HCT116 (cell line): ENCODE measurements at regions not wholly inside any gene's neighbourhood (a gene's known extent, or its start where the extent isn't known, plus 50 kb on each side); places are given as distances from the start of the nearest gene placed in this dataset.

Source experiments
- ATAC-seq: fragments of 200-7000 bp; cut with Tn5 transposase; 2 replicates; pipeline ENCODE4 v1.9.1; 2020; ENCODE audit warnings: mild to moderate bottlenecking, moderate library complexity
- BruUV-seq: library from RNA; stranded (reverse); fragments of 400-500 nt; replicated peaks from 2 replicates; lab custom pipeline; 2021; lab: Mats Ljungman, UMichigan
- CTCF ChIA-PET: fragments of 300-600 bp; sonication (Branson Sonifier 250); formaldehyde crosslinking; loops from one replicate; lab custom pipeline; 2021; ENCODE audit warnings: antibody characterized with exemption; lab: Charles Lee
- POLR2A ChIA-PET: fragments of 300-600, 350-600 bp; sonication (Branson Sonifier 250); formaldehyde crosslinking; loops from one replicate; lab custom pipeline; 2021; ENCODE audit warnings: antibody characterized with exemption; lab: Charles Lee
- RAD21 ChIA-PET, 2 experiments: fragments of 300-600 bp; sonication (Branson Sonifier 250); formaldehyde crosslinking; loops; one replicate each; lab custom pipeline; 2023; ENCODE audit warnings: low total read pairs in 2 of 2; ENCODE audit not compliant: uncharacterized antibody in 2 of 2, unreplicated experiment in 2 of 2, low non-redundant PET in 1 of 2; lab: Charles Lee
- DNase-seq: peaks from one replicate; pipeline ENCODE4 v3.0.0-alpha.2; 2010; ENCODE audit warnings: low read depth, low spot score
- H2AFZ ChIP-seq: fragments of 200-600 bp; shearing (Covaris generic), sonication (generic); 2 replicates; pipeline ENCODE4 v1.6.1; 2017; ENCODE audit warnings: low read depth, mixed run types, mixed read lengths, antibody characterized with exemption, low read length; ENCODE audit not compliant: poor library complexity, severe bottlenecking
- H3K27ac ChIP-seq: 2 replicates; pipeline ENCODE4 v1.5.1; 2012; ENCODE audit warnings: low read depth, low read length
- H3K27me3 ChIP-seq: fragments of 200-600 bp; sonication (generic); 2 replicates; pipeline ENCODE4 v1.6.1; 2016; ENCODE audit warnings: mixed run types, low read length, mixed read lengths; ENCODE audit not compliant: insufficient read depth
- H3K36me3 ChIP-seq, 2 experiments: fragments of 200-500 bp in 1 of 2; fragments of 200-600 bp in 1 of 2; sonication (Bioruptor generic) in 1 of 2; sonication (generic) in 1 of 2; 2 replicates each; pipeline versions ENCODE4 v1.5.1 to v1.6.1; 2014 to 2016; ENCODE audit warnings: low read length in 2 of 2, inconsistent platforms in 1 of 2, mixed read lengths in 1 of 2, mixed run types in 1 of 2; ENCODE audit not compliant: insufficient read depth in 2 of 2, control insufficient read depth in 1 of 2
- H3K4me1 ChIP-seq, 2 experiments: fragments of 200-600 bp in 1 of 2; sonication (generic) in 1 of 2; 2 replicates each; pipeline versions ENCODE4 v1.5.1 to v1.6.1; 2012 to 2017; ENCODE audit warnings: low read length in 2 of 2, inconsistent platforms in 1 of 2, mild to moderate bottlenecking in 1 of 2, mixed read lengths in 1 of 2, mixed run types in 1 of 2, moderate library complexity in 1 of 2; ENCODE audit not compliant: insufficient read depth in 2 of 2, control insufficient read depth in 1 of 2
- H3K4me2 ChIP-seq: fragments of 200-600 bp; sonication (generic); 2 replicates; pipeline ENCODE4 v1.6.1; 2017; ENCODE audit warnings: mixed run types, low read length, mixed read lengths
- H3K4me3 ChIP-seq, 2 experiments: fragments of 200-600 bp in 1 of 2; sonication (generic) in 1 of 2; replicated peaks in 1 of 2; 2 replicates each; pipeline ENCODE4 v1.5.1; 2011 to 2016; ENCODE audit warnings: low read length in 2 of 2, control low read depth in 1 of 2, low read depth in 1 of 2, mild to moderate bottlenecking in 1 of 2, mixed read lengths in 1 of 2, mixed run types in 1 of 2
- H3K79me2 ChIP-seq: fragments of 200-600 bp; sonication (generic); 2 replicates; pipeline ENCODE4 v1.6.1; 2017; ENCODE audit warnings: mild to moderate bottlenecking, mixed run types, low read length, moderate library complexity, mixed read lengths; ENCODE audit not compliant: insufficient read depth
- H3K9ac ChIP-seq: fragments of 200-600 bp; sonication (generic); 2 replicates; pipeline ENCODE4 v1.6.1; 2016; ENCODE audit warnings: low read length, mixed read lengths
- H3K9me2 ChIP-seq: fragments of 200-600 bp; sonication (generic), shearing (Covaris generic); 2 replicates; pipeline ENCODE4 v1.6.1; 2017; ENCODE audit warnings: mixed run types, mild to moderate bottlenecking, moderate library complexity; ENCODE audit not compliant: insufficient read depth
- H3K9me3 ChIP-seq, 2 experiments: fragments of 200-500 bp in 1 of 2; fragments of 200-600 bp in 1 of 2; sonication (Bioruptor generic) in 1 of 2; sonication (generic) in 1 of 2; 2 replicates each; pipeline ENCODE4 v1.6.1; 2014 to 2017; ENCODE audit warnings: low read length in 2 of 2, mixed read lengths in 2 of 2, inconsistent platforms in 1 of 2, low read depth in 1 of 2, mild to moderate bottlenecking in 1 of 2, mixed run types in 1 of 2, moderate library complexity in 1 of 2; ENCODE audit not compliant: control insufficient read depth in 1 of 2, insufficient read depth in 1 of 2
- H4K20me1 ChIP-seq: fragments of 200-600 bp; sonication (generic), shearing (Covaris generic); 2 replicates; pipeline ENCODE4 v1.6.1; 2017; ENCODE audit warnings: mixed run types, mild to moderate bottlenecking, moderate library complexity; ENCODE audit not compliant: insufficient read depth
- ELF1 ChIP-seq: IDR thresholded peaks from 2 replicates; pipeline ENCODE4 v1.6.1; 2012; ENCODE audit warnings: low read depth, borderline replicate concordance
- EZH2 ChIP-seq: fragments of 200-600 bp; sonication (generic); IDR thresholded peaks from 2 replicates; pipeline ENCODE4 v1.6.1; 2017; ENCODE audit warnings: antibody characterized with exemption, mixed run types
- EZH2phosphoT487 ChIP-seq: fragments of 200-600 bp; IDR thresholded peaks from 2 replicates; pipeline ENCODE4 v1.6.1; 2018; ENCODE audit warnings: antibody characterized with exemption, borderline replicate concordance
- FOSL1 ChIP-seq: IDR thresholded peaks from 2 replicates; pipeline ENCODE4 v1.6.1; 2012; ENCODE audit warnings: low read depth
- JUND ChIP-seq: IDR thresholded peaks from 2 replicates; pipeline ENCODE4 v1.6.1; 2012
- POLR2AphosphoS5 ChIP-seq: IDR thresholded peaks from 2 replicates; pipeline ENCODE4 v1.6.1; 2011; ENCODE audit warnings: mild to moderate bottlenecking, low read depth, low read length, moderate library complexity
- SP1 ChIP-seq: IDR thresholded peaks from 2 replicates; pipeline ENCODE4 v1.6.1; 2012; ENCODE audit warnings: low read depth
- SRF ChIP-seq: IDR thresholded peaks from 2 replicates; pipeline ENCODE4 v1.6.1; 2012; ENCODE audit warnings: low read depth
- TCF7L2 ChIP-seq: IDR thresholded peaks from 2 replicates; pipeline ENCODE4 v1.7.0; 2011; ENCODE audit warnings: borderline replicate concordance, inconsistent platforms; ENCODE audit not compliant: insufficient read depth, insufficient read length; ENCODE audit errors: extremely low read depth
- YY1 ChIP-seq: IDR thresholded peaks from 2 replicates; pipeline ENCODE4 v1.6.1; 2011; ENCODE audit warnings: low read length, low read depth, moderate library complexity, mild to moderate bottlenecking; ENCODE audit not compliant: insufficient replicate concordance; ENCODE audit errors: extremely low read depth
- ZFX ChIP-seq: fragments of 450-650 bp; IDR thresholded peaks from 2 replicates; pipeline ENCODE4 v1.6.1; 2017
- ZNF274 ChIP-seq: fragments of 200-500 bp; sonication (Bioruptor generic); IDR thresholded peaks from 2 replicates; pipeline ENCODE4 v1.6.1; 2014; ENCODE audit warnings: mild to moderate bottlenecking, low read depth, low read length, inconsistent platforms
- intact Hi-C: fragments of 100-400 bp; cut with micrococcal nuclease; formaldehyde crosslinking; loops from 2 replicates; pipeline ENCODE4 v1.10.0; 2022
- TF ChIP-seq, protein P1 (sequence below), 3 experiments: fragments of 200-600 bp in 1 of 3; sonication (generic) in 1 of 3; IDR thresholded peaks in 2 of 3; conservative IDR thresholded peaks in 1 of 3; 2 replicates each; pipeline ENCODE4 v1.5.1; 2012 to 2017; ENCODE audit warnings: low read depth in 2 of 3, low read length in 2 of 3, antibody characterized with exemption in 1 of 3, borderline replicate concordance in 1 of 3, control low read depth in 1 of 3, mild to moderate bottlenecking in 1 of 3, mixed read lengths in 1 of 3, mixed run types in 1 of 3, moderate library complexity in 1 of 3; ENCODE audit not compliant: insufficient read depth in 1 of 3
- TF ChIP-seq, protein P2 (sequence below): IDR thresholded peaks from 2 replicates; pipeline ENCODE4 v1.6.1; 2012

DNA sequence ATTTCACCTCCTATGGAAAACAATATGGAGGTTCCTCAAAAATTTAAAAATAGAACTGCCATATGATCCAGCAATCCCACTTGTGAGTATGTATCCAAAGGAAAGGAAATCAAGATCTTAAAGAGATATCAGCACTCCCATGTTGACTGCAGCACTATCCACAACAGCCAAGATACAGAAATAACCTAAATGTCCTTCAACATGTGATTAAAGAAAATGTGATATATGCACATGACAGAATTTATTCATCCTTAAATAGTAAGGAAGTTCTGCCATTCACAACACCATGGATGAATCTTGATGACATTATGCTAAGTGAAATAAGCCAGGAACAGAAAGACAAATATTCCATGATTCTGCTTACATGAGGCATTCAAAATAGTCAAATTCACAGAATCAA lies 303.6 kb upstream of the LRRN1 start:
- Histone ChIP-seq H3K4me2 (no peak overlapping the region), H3K27me3 (no peaks in the 10 kb centered on the region), H3K9me2 (no peaks in the 10 kb centered on the region), H3K4me1 (no peaks in the 10 kb centered on the region), H4K20me1 (no peaks in the 10 kb centered on the region; the same call in 1 of the 2 replicates), H2AFZ (no peak overlapping the region), H3K9me3 (peaks cover 0 to 20% of the 10 kb centered on the region in 2 experiments; a peak in 2 of 4 replicates), H3K9ac (no peak overlapping the region), H3K36me3 (no peaks in the 10 kb centered on the region), H3K79me2 (no peaks in the 10 kb centered on the region), H3K4me3 (no peak overlapping the region), H3K27ac (no peak overlapping the region)
- intact Hi-C loops, result no loop called here
- BruUV-seq, result no TSS peak
- no peak for TF ChIP-seq EZH2phosphoT487
- POLR2A ChIA-PET, result no interaction called here
- DNase-seq (no peak), ATAC-seq (no peak)
- RAD21 ChIA-PET, result no interaction called here
- CTCF ChIA-PET, result no interaction called here

GRCh38 chr3:3476669-3477068 lies 297.2 kb upstream of the CRBN start:
- H3K9me3 ChIP-seq, result peaks cover 4% of the 10 kb centered on the region in 2 experiments; a peak in 1 of 4 replicates
- H3K4me3 ChIP-seq, result no peak overlapping the region
- no peaks in the 10 kb centered on the region for H3K9me2 ChIP-seq
- no peaks in the 10 kb centered on the region for H3K27me3 ChIP-seq
- ChIA-PET RAD21 (no interaction called here), CTCF (no interaction called here)
- no peaks in the 10 kb centered on the region for H3K4me1 ChIP-seq
- no TSS peak for BruUV-seq
- no peak for DNase-seq
- H4K20me1 ChIP-seq, result no peaks in the 10 kb centered on the region
- H3K36me3 ChIP-seq, result no peaks in the 10 kb centered on the region
- H3K9ac ChIP-seq, result no peak overlapping the region
- H3K27ac ChIP-seq, result no peak overlapping the region
- intact Hi-C loops, result no loop called here
- ATAC-seq, result no peak
- no peak overlapping the region for H3K4me2 ChIP-seq
- H3K79me2 ChIP-seq, result no peaks in the 10 kb centered on the region
- TF ChIP-seq FOSL1, result no peak
- TF ChIP-seq EZH2, result no peak
- TF ChIP-seq POLR2AphosphoS5, result no peak
- TF ChIP-seq, protein P1, sequence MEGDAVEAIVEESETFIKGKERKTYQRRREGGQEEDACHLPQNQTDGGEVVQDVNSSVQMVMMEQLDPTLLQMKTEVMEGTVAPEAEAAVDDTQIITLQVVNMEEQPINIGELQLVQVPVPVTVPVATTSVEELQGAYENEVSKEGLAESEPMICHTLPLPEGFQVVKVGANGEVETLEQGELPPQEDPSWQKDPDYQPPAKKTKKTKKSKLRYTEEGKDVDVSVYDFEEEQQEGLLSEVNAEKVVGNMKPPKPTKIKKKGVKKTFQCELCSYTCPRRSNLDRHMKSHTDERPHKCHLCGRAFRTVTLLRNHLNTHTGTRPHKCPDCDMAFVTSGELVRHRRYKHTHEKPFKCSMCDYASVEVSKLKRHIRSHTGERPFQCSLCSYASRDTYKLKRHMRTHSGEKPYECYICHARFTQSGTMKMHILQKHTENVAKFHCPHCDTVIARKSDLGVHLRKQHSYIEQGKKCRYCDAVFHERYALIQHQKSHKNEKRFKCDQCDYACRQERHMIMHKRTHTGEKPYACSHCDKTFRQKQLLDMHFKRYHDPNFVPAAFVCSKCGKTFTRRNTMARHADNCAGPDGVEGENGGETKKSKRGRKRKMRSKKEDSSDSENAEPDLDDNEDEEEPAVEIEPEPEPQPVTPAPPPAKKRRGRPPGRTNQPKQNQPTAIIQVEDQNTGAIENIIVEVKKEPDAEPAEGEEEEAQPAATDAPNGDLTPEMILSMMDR (IDR thresholded peaks at IDR 0.05 in 2 of 3, conservative IDR thresholded peaks at IDR 0.05 in 1 of 3; ENCODE audit: borderline replicate concordance in 1 of 3, insufficient read depth in 1 of 3, low read depth in 2 of 3, low read length in 2 of 3), result no peak
- no peak for TF ChIP-seq EZH2phosphoT487
- no peak for TF ChIP-seq SRF
- TF ChIP-seq, protein P2, sequence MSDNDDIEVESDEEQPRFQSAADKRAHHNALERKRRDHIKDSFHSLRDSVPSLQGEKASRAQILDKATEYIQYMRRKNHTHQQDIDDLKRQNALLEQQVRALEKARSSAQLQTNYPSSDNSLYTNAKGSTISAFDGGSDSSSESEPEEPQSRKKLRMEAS, result no peak
- TF ChIP-seq JUND, result no peak
- no peak for TF ChIP-seq ZNF274
- no peak for TF ChIP-seq TCF7L2
- TF ChIP-seq SP1, result no peak
- no peak for TF ChIP-seq YY1
- no peak for TF ChIP-seq ZFX
- no peak for TF ChIP-seq ELF1
- TF ChIP-seq, all 23 proteins: peak for 0
- POLR2A ChIA-PET, result no interaction called here
- H2AFZ ChIP-seq, result no peak overlapping the region
